HCT116 (cell line): ENCODE measurements at regions not wholly inside any gene's neighbourhood (a gene's known extent, or its start where the extent isn't known, plus 50 kb on each side); places are given as distances from the start of the nearest gene placed in this dataset.

Experiments
- ATF3 ChIP-seq: IDR thresholded peaks from 2 replicates; pipeline ENCODE4 v1.6.1; 2012
- EZH2phosphoT487 ChIP-seq: fragments of 200-600 bp; IDR thresholded peaks from 2 replicates; pipeline ENCODE4 v1.6.1; 2018; ENCODE audit warnings: antibody characterized with exemption, borderline replicate concordance
- POLR2A ChIP-seq: IDR thresholded peaks from 2 replicates; pipeline ENCODE4 v1.7.0; 2011; ENCODE audit warnings: borderline replicate concordance; ENCODE audit not compliant: insufficient read depth, insufficient read length; ENCODE audit errors: extremely low read depth
- RAD21 ChIP-seq: IDR thresholded peaks from 2 replicates; pipeline ENCODE4 v1.6.1; 2012; ENCODE audit warnings: low read depth, mild to moderate bottlenecking
- SRF ChIP-seq: IDR thresholded peaks from 2 replicates; pipeline ENCODE4 v1.6.1; 2012; ENCODE audit warnings: low read depth
- TF ChIP-seq, protein P1 (sequence below), 3 experiments: fragments of 200-600 bp in 1 of 3; sonication (generic) in 1 of 3; IDR thresholded peaks in 2 of 3; conservative IDR thresholded peaks in 1 of 3; 2 replicates each; pipeline ENCODE4 v1.5.1; 2012 to 2017; ENCODE audit warnings: low read depth in 2 of 3, low read length in 2 of 3, antibody characterized with exemption in 1 of 3, borderline replicate concordance in 1 of 3, control low read depth in 1 of 3, mild to moderate bottlenecking in 1 of 3, mixed read lengths in 1 of 3, mixed run types in 1 of 3, moderate library complexity in 1 of 3; ENCODE audit not compliant: insufficient read depth in 1 of 3
- TF ChIP-seq, protein P2 (sequence below): IDR thresholded peaks from 2 replicates; pipeline ENCODE4 v1.6.1; 2012

GRCh38 chr7:88681682-88682081 lies 77.8 kb upstream of the ZNF804B start:
- TF ChIP-seq, protein P1, sequence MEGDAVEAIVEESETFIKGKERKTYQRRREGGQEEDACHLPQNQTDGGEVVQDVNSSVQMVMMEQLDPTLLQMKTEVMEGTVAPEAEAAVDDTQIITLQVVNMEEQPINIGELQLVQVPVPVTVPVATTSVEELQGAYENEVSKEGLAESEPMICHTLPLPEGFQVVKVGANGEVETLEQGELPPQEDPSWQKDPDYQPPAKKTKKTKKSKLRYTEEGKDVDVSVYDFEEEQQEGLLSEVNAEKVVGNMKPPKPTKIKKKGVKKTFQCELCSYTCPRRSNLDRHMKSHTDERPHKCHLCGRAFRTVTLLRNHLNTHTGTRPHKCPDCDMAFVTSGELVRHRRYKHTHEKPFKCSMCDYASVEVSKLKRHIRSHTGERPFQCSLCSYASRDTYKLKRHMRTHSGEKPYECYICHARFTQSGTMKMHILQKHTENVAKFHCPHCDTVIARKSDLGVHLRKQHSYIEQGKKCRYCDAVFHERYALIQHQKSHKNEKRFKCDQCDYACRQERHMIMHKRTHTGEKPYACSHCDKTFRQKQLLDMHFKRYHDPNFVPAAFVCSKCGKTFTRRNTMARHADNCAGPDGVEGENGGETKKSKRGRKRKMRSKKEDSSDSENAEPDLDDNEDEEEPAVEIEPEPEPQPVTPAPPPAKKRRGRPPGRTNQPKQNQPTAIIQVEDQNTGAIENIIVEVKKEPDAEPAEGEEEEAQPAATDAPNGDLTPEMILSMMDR (IDR thresholded peaks at IDR 0.05 in 2 of 3, conservative IDR thresholded peaks at IDR 0.05 in 1 of 3; ENCODE audit: borderline replicate concordance in 1 of 3, insufficient read depth in 1 of 3, low read depth in 2 of 3, low read length in 2 of 3), result no peak
- TF ChIP-seq SRF, result no peak
- no peak for TF ChIP-seq EZH2phosphoT487
- TF ChIP-seq RAD21, result no peak
- no peak for TF ChIP-seq POLR2A
- TF ChIP-seq, protein P2, sequence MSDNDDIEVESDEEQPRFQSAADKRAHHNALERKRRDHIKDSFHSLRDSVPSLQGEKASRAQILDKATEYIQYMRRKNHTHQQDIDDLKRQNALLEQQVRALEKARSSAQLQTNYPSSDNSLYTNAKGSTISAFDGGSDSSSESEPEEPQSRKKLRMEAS, result no peak
- no peak for TF ChIP-seq ATF3
